ENCODE measurements at regions not wholly inside any gene's neighbourhood (a gene's known extent, or its start where the extent isn't known, plus 50 kb on each side); places are given as distances from the start of the nearest gene placed in this dataset.
"Not testable (repeated sequence)": the region's sequence is repeated elsewhere in the genome, so short reads cannot be mapped to it uniquely, and the experiment has no call there.

- H3K4me3 ChIP-seq, result no peak overlapping the region
- H3K27ac ChIP-seq, result no peak overlapping the region
- intact Hi-C loops (cut with DNase I), result no loop called here
- H3K27me3 ChIP-seq, result no peaks in the 10 kb centered on the region
- no peak for TF ChIP-seq CTCF (IDR thresholded peaks at IDR 0.05)
- no peaks in the 10 kb centered on the region for H3K36me3 ChIP-seq
- no peaks in the 10 kb centered on the region for H3K9me3 ChIP-seq
- H3K4me1 ChIP-seq, result no peaks in the 10 kb centered on the region
- no peak for DNase-seq (ENCODE audit: low spot score in 2 of 2)
Measured at GRCh38 chr14:105947599-105947998, 421.2 kb downstream of the TMEM121 start.

GRCh38 chr14:105948955-105949354 lies 422.6 kb downstream of the TMEM121 start:
- H3K36me3 ChIP-seq; DNase-seq (ENCODE audit: low spot score in 2 of 2); H3K4me3 ChIP-seq; intact Hi-C loops (cut with DNase I); H3K27ac ChIP-seq; H3K4me1 ChIP-seq; H3K9me3 ChIP-seq; H3K27me3 ChIP-seq: not testable (repeated sequence)

- H3K27me3 ChIP-seq; intact Hi-C loops (cut with DNase I); H3K27ac ChIP-seq; DNase-seq (ENCODE audit: low spot score in 2 of 2); H3K36me3 ChIP-seq; H3K9me3 ChIP-seq; H3K4me1 ChIP-seq; H3K4me3 ChIP-seq: not testable (repeated sequence)
Measured at GRCh38 chr14:105950364-105950892, 424.0 kb downstream of the TMEM121 start.

- H3K36me3 ChIP-seq, result no peaks in the 10 kb centered on the region
- no peaks in the 10 kb centered on the region for H3K27me3 ChIP-seq
- intact Hi-C loops (cut with DNase I), result no loop called here
Measured at GRCh38 chr14:105951399-105951798, 425.0 kb downstream of the TMEM121 start.

GRCh38 chr14:105952222-105952621 lies 425.8 kb downstream of the TMEM121 start:
- H3K27me3 ChIP-seq, result no peaks in the 10 kb centered on the region
- H3K27ac ChIP-seq, result no peak overlapping the region
- no peaks in the 10 kb centered on the region for H3K36me3 ChIP-seq
- no peak for DNase-seq (ENCODE audit: low spot score in 2 of 2)
- intact Hi-C loops (cut with DNase I), result no loop called here
- no peaks in the 10 kb centered on the region for H3K4me1 ChIP-seq
- H3K4me3 ChIP-seq, result no peak overlapping the region
- H3K9me3 ChIP-seq, result no peaks in the 10 kb centered on the region
- TF ChIP-seq CTCF (IDR thresholded peaks at IDR 0.05), result no peak

More at GRCh38 chr14:105951399-105951798, 425.0 kb downstream of the TMEM121 start:
- H3K4me1 ChIP-seq, result no peaks in the 10 kb centered on the region
- DNase-seq (ENCODE audit: low spot score in 2 of 2), result no peak
- TF ChIP-seq CTCF (IDR thresholded peaks at IDR 0.05), result no peak
- H3K27ac ChIP-seq, result no peak overlapping the region
- no peak overlapping the region for H3K4me3 ChIP-seq
- no peaks in the 10 kb centered on the region for H3K9me3 ChIP-seq

- Histone ChIP-seq H3K27me3 (no peaks in the 10 kb centered on the region), H3K27ac (no peak overlapping the region), H3K4me1 (no peaks in the 10 kb centered on the region), H3K36me3 (no peaks in the 10 kb centered on the region), H3K4me3 (no peak overlapping the region), H3K9me3 (no peaks in the 10 kb centered on the region)
- intact Hi-C loops (cut with DNase I), result no loop called here
- DNase-seq (ENCODE audit: low spot score in 2 of 2), result no peak
- no peak for TF ChIP-seq CTCF (IDR thresholded peaks at IDR 0.05)
Measured at GRCh38 chr14:105952826-105953225, 426.4 kb downstream of the TMEM121 start.

GRCh38 chr14:105961625-105962024 lies 435.2 kb downstream of the TMEM121 start:
- intact Hi-C loops (cut with DNase I); H3K36me3 ChIP-seq; H3K27ac ChIP-seq; DNase-seq (ENCODE audit: low spot score in 2 of 2); H3K27me3 ChIP-seq; H3K9me3 ChIP-seq; H3K4me1 ChIP-seq; H3K4me3 ChIP-seq: not testable (repeated sequence)

All from ascending aorta (tissue), 2 donors.